Astrocyte of the hippocampus (primary cell): ENCODE measurements at regions not wholly inside any gene's neighbourhood (a gene's known extent, or its start where the extent isn't known, plus 50 kb on each side); places are given as distances from the start of the nearest gene placed in this dataset.
A peak's percentile ranks its signal among the peaks of the same experiment; 100 is the strongest.

Experiments
- DNase-seq: peaks from one replicate; pipeline ENCODE4 v3.0.0; 2011; ENCODE audit warnings: low read depth, low spot score

GRCh38 chr18:32621034-32621433, 150.4 kb upstream of the GAREM1 start:
- DNase-seq: no peak

GRCh38 chr18:32618546-32618945, 147.9 kb upstream of the GAREM1 start:
- peak; percentile 33 for DNase-seq

DNA sequence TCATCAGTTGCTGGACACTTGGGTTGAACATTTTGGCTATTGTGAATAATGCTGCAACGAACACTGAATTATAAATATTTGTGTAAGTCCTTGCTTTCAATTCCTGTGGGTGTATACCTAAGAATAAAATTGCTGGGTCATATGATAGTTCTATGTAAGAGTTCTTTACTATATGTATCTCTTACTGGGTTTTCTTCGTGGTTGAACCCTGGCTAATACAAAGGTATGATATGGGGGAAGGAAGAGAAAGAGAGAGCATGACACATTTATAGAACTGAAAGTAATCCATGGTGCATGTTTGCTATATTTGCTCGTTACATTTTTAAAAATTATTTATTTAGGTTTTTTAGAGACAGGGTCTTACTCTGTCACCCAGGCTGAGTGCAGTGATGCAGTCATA, 143.1 kb upstream of the GAREM1 start:
- no peak for DNase-seq

DNA sequence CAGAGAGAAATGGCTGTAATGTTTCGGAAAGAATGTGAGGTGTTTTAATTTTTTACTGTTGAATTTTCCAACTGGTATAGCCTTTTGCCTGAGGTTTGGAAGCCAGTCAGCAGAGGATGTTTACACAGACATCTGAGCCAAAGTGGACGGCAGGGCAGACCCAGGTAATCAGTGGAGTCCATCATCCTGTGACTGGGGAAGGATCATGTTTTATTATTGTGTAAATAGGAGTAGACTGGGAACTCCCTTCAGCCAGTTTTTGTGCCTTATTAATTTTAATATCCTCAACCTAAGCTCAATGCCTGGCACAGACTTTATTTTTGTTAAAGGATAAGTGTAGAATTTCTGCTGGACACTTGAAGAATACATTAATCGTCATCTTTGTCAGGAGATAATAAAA, 142.0 kb upstream of the GAREM1 start:
- DNase-seq: peak; percentile 59

GRCh38 chr18:32610176-32610575, 139.5 kb upstream of the GAREM1 start:
- DNase-seq: peak; percentile 19

DNA sequence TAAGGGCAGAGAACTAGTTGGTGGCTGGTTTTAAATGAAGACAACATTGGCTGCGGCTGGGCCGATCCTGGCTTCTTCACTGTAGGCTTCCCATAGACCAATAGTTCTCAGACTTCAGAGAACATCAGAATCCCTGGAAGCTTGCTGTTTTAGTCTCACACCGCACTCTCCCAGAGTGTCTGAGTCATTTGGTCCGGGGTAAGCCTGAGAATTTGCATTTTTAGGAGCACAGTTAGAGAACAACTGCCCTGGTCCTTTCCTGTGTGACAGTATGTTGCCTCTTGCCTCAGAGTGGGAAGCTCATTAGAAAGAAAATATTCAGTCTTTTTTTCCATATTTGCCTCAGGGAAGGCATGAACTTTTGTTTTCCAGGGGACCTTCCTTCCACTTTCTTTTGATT, 137.1 kb upstream of the GAREM1 start:
- DNase-seq: no peak

DNA sequence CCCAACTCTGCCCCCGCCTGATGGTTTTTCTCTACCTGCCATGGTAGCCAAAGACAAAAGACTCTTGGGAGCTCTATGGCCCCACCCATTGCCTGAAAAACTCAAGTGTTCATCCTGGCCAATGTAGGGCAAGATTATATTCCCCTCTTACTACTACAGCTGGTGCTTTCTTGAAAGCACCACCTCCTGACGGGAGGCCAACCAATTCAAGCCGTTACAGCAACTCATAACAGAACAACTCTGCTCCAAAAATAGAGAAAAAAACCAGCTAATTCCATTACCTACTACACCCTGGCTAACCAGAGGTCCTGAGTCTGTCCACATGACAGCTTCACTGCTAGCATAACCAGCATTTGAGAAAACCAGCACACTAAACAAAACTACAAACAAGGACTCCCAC, 127.5 kb upstream of the GAREM1 start:
- no peak for DNase-seq

GRCh38 chr18:32596501-32596900, 125.8 kb upstream of the GAREM1 start:
- no peak for DNase-seq

- DNase-seq: no peak
Observed at GRCh38 chr18:32595832-32596231, 125.2 kb upstream of the GAREM1 start.

DNA sequence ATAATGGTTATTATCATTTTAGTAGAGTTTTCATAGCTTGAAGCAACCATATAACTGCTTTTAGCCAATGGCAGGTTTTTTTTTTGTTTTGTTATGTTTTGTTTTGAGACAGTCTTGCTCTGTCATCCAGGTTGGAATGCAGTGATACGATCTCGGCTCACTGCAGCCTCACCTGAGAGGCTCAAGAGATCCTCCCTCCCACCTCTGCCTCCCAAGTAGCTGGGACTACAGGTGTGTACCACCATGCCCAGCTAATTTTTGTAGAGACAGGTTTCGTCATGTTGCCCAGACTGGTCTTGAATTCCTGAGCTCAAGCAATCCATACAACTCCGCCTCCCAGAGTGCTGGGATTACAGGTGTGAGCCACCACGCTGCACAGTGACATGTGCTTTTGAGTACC, 117.5 kb upstream of the GAREM1 start:
- no peak for DNase-seq

- no peak for DNase-seq
Observed at GRCh38 chr18:32583431-32583830, 112.7 kb upstream of the GAREM1 start.

GRCh38 chr18:32582455-32582854, 111.8 kb upstream of the GAREM1 start:
- DNase-seq: peak; percentile 84

DNA sequence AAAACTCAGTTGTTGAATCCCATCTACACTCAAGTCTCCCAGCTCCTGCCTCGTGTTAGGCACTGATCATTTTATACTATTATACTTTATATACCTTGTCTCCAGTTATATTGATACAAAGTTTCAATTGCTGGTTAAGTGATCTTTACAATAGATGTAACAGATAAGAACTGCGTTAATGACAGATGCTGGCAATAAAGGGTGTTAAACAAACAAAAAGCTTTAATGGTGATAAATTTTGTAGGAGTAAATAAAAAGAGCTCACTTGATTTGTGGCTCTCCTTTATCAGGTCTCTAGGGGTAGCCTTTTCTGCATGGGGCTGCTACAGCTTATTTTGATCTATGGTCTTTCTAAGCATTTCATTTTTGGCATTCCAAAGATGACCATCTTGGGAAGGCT, 106.9 kb upstream of the GAREM1 start:
- DNase-seq: no peak

GRCh38 chr18:32576296-32576916, 105.7 kb upstream of the GAREM1 start:
- DNase-seq: peak; percentile 66

- DNase-seq: no peak
Observed at GRCh38 chr18:32566960-32567359, 96.3 kb upstream of the GAREM1 start.

- no peak for DNase-seq
Observed at GRCh38 chr18:32553640-32554365, 83.1 kb upstream of the GAREM1 start.

GRCh38 chr18:32553174-32553573, 82.5 kb upstream of the GAREM1 start:
- DNase-seq: no peak

DNA sequence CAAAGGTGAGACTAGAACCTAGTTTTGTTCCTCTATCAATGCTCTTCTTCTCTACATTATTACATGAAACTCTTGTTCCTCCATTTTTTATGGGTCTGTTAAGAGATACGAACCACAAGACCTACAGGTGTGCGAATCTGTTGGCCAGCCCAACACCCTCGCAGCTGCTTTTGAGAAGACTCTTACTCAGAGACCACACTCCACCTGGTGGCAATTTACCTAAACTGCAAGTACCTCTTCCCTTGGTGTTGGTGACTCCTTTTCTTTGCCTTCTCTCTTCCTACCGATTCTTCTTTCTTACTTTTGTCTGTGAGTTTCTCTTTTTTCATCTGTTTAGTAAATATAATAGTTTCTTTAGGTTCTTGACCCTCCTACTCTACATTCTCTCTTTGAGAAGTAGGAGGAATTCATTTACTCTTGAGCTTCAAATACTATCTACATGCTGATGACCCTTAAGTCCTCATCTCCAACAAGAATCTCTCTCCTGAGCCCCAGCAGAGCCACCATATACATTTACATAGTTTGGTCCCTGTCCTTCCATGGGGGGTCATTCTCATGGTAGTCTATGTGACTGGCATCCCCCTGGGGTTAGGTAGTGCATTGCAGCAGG, 81.8 kb upstream of the GAREM1 start:
- DNase-seq: peak; percentile 62

DNA sequence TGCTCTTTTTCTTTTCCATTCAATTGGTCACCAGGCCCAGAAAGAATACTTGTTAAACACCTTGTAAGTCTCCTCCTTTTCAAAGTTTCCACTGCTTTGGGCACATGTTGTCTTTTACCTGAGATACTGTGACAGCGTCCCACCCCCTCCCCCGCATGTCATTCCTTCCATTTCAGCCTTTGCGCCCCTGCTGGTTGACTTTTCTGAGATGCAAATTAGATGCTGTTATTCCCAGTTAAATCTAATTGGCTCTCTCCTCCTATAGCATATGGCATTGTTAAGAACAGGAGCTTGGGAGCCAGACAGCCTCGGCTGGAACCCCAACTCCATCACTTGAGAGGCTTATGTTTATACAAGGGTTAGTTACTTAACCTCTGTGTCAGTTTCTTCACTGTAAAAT, 80.3 kb upstream of the GAREM1 start:
- DNase-seq: no peak

GRCh38 chr18:32549248-32550110, 78.8 kb upstream of the GAREM1 start:
- DNase-seq: peak; percentile 71

- DNase-seq: peak; percentile 50
Observed at GRCh38 chr18:32548688-32549087, 78.0 kb upstream of the GAREM1 start.

GRCh38 chr18:32545631-32546030, 74.9 kb upstream of the GAREM1 start:
- DNase-seq: no peak
